HepG2 (cell line): ENCODE measurements at regions not wholly inside any gene's neighbourhood (a gene's known extent, or its start where the extent isn't known, plus 50 kb on each side); places are given as distances from the start of the nearest gene placed in this dataset.
"Not testable (repeated sequence)": the region's sequence is repeated elsewhere in the genome, so short reads cannot be mapped to it uniquely, and the experiment has no call there.

Experiments
- ESRRA ChIP-seq: sonication (generic); formaldehyde crosslinking; IDR thresholded peaks from 2 replicates; pipeline ENCODE4 v1.5.1; 2020; ENCODE audit warnings: mild to moderate bottlenecking, low read depth, missing genetic modification reagents
- RAD21 ChIP-seq: fragments of 450-650 bp; formaldehyde crosslinking; IDR thresholded peaks from 2 replicates; pipeline ENCODE4 v1.5.0; 2020; ENCODE audit warnings: mild to moderate bottlenecking
- YEATS2 ChIP-seq: sonication (generic); formaldehyde crosslinking; IDR thresholded peaks from 2 replicates; pipeline ENCODE4 v1.4.0; 2020; ENCODE audit warnings: missing genetic modification reagents, borderline replicate concordance
- ZNF616 ChIP-seq: sonication (generic); formaldehyde crosslinking; IDR thresholded peaks from 2 replicates; pipeline ENCODE4 v1.5.0; 2020; ENCODE audit warnings: low read depth, mild to moderate bottlenecking, missing genetic modification reagents
- ZSCAN20 ChIP-seq: sonication (generic); formaldehyde crosslinking; IDR thresholded peaks from 2 replicates; pipeline ENCODE4 v1.4.0; 2020; ENCODE audit warnings: missing genetic modification reagents, mild to moderate bottlenecking, borderline replicate concordance
- TF ChIP-seq, protein P1 (sequence below): IDR thresholded peaks from 2 replicates; pipeline ENCODE4 v1.6.1; 2012; ENCODE audit warnings: inconsistent platforms
- TF ChIP-seq, protein P2 (sequence below): sonication (generic); formaldehyde crosslinking; IDR thresholded peaks from 2 replicates; pipeline ENCODE4 v1.8.0; 2022; ENCODE audit warnings: mild to moderate bottlenecking, missing genetic modification reagents

DNA sequence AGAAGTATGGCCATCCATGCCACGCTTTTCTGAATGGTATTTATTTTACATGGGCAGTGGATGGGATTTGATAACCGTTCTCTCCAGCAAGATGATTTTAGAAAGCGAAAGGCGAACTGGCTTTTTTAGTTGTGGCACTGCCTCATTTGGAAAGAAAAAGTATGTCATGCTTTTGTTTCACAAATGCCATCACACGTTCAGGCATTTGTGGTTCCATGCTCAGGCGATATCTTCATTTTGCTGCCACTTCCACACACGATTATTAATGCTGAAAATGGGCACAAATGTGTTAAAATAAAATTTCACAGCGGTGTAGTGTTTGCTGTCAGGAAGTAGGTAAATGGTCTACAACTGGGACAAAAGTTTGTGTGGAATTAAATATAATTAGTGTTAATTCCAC is 328.1 kb downstream of the BCL2L11 start:
- not testable (repeated sequence) for TF ChIP-seq ZNF616 (CRISPR knock-in tag); ZSCAN20 (CRISPR knock-in tag); YEATS2; RAD21; ESRRA (CRISPR knock-in tag)
- TF ChIP-seq, protein P1, sequence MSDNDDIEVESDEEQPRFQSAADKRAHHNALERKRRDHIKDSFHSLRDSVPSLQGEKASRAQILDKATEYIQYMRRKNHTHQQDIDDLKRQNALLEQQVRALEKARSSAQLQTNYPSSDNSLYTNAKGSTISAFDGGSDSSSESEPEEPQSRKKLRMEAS = not testable (repeated sequence)
- TF ChIP-seq, protein P2, sequence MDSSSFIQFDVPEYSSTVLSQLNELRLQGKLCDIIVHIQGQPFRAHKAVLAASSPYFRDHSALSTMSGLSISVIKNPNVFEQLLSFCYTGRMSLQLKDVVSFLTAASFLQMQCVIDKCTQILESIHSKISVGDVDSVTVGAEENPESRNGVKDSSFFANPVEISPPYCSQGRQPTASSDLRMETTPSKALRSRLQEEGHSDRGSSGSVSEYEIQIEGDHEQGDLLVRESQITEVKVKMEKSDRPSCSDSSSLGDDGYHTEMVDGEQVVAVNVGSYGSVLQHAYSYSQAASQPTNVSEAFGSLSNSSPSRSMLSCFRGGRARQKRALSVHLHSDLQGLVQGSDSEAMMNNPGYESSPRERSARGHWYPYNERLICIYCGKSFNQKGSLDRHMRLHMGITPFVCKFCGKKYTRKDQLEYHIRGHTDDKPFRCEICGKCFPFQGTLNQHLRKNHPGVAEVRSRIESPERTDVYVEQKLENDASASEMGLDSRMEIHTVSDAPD (CRISPR knock-in tag) = not testable (repeated sequence)
